Endothelial cell of umbilical vein (primary cell): ENCODE measurements at regions not wholly inside any gene's neighbourhood (a gene's known extent, or its start where the extent isn't known, plus 50 kb on each side); places are given as distances from the start of the nearest gene placed in this dataset.

ENCODE experiments used
- BruUV-seq: library from RNA; stranded (reverse); fragments of 400-500 nt; replicated peaks from 2 replicates; lab custom pipeline; 2021; lab: Mats Ljungman, UMichigan
- CTCF ChIA-PET: fragments of 300-600, 350-600 bp; sonication (Branson Sonifier 250); formaldehyde crosslinking; loops from one replicate; lab custom pipeline; 2021; ENCODE audit warnings: antibody characterized with exemption, inconsistent platforms; lab: Charles Lee
- POLR2A ChIA-PET: fragments of 300-600, 350-600 bp; sonication (Branson Sonifier 250); formaldehyde crosslinking; loops from one replicate; lab custom pipeline; 2021; ENCODE audit warnings: antibody characterized with exemption, inconsistent platforms; lab: Charles Lee
- DNase-seq: peaks from one replicate; pipeline ENCODE4 v3.0.0-alpha.2; 2011; ENCODE audit warnings: low read depth, low spot score
- FAIRE-seq: peaks from 2 replicates; lab custom pipeline; 2011; peaks lifted over from hg19 to GRCh38; lab: Jason Lieb, UNC
- H2AFZ ChIP-seq: 2 replicates; pipeline ENCODE4 v1.6.0; 2012; ENCODE audit warnings: low read depth, low read length, control low read depth, inconsistent platforms
- H3K27ac ChIP-seq: 2 replicates; pipeline ENCODE4 v1.5.1; 2011; ENCODE audit warnings: low read depth, mild to moderate bottlenecking, control low read depth, low read length, moderate library complexity; ENCODE audit not compliant: insufficient read depth
- H3K27me3 ChIP-seq, 2 experiments: 2 replicates each; pipeline versions ENCODE4 v1.6.0 to v1.6.1; 2011; ENCODE audit warnings: low read length in 2 of 2, mixed read lengths in 1 of 2; ENCODE audit not compliant: control insufficient read depth in 2 of 2, insufficient read depth in 2 of 2
- H3K36me3 ChIP-seq, 2 experiments: 2 replicates in 1 of 2; 3 replicates in 1 of 2; pipeline ENCODE4 v1.5.1; 2011; ENCODE audit warnings: low read length in 2 of 2, mild to moderate bottlenecking in 1 of 2, moderate library complexity in 1 of 2; ENCODE audit not compliant: control insufficient read depth in 2 of 2, insufficient read depth in 2 of 2; ENCODE audit errors: extremely low read depth in 1 of 2
- H3K4me1 ChIP-seq: 3 replicates; pipeline ENCODE4 v1.5.1; 2011; ENCODE audit warnings: mild to moderate bottlenecking, low read length; ENCODE audit not compliant: control insufficient read depth, insufficient read depth; ENCODE audit errors: extremely low read depth
- H3K4me2 ChIP-seq: 2 replicates; pipeline ENCODE4 v1.6.1; 2011; ENCODE audit warnings: low read length, control low read depth, mixed read lengths; ENCODE audit not compliant: insufficient read depth
- H3K4me3 ChIP-seq, 3 experiments: fragments of 200-600 bp in 1 of 3; sonication (generic), shearing (Covaris generic) in 1 of 3; replicated peaks in 1 of 3; 2 replicates each; pipeline ENCODE4 v1.5.1; 2011 to 2016; ENCODE audit warnings: control low read depth in 3 of 3, low read length in 3 of 3, mild to moderate bottlenecking in 2 of 3, inconsistent platforms in 1 of 3, low read depth in 1 of 3, moderate library complexity in 1 of 3; ENCODE audit not compliant: insufficient read depth in 1 of 3
- H3K79me2 ChIP-seq: 2 replicates; pipeline ENCODE4 v1.6.0; 2012; ENCODE audit warnings: low read length, inconsistent platforms; ENCODE audit not compliant: control insufficient read depth, insufficient read depth
- H3K9ac ChIP-seq: replicated peaks from 2 replicates; pipeline ENCODE3; 2011; ENCODE audit warnings: low read length, control low read depth; ENCODE audit not compliant: insufficient read depth; ENCODE audit errors: extremely low read depth
- H3K9me1 ChIP-seq: replicated peaks from 3 replicates; pipeline ENCODE4 v1.6.0; 2011; ENCODE audit warnings: mild to moderate bottlenecking, low read length; ENCODE audit not compliant: control insufficient read depth, insufficient read depth; ENCODE audit errors: extremely low read depth
- H3K9me3 ChIP-seq: replicated peaks from 2 replicates; pipeline ENCODE4 v1.5.1; 2012; ENCODE audit warnings: low read length, inconsistent platforms; ENCODE audit not compliant: control insufficient read depth, insufficient read depth
- H4K20me1 ChIP-seq: replicated peaks from 2 replicates; pipeline ENCODE3; 2011; ENCODE audit warnings: mild to moderate bottlenecking, low read length; ENCODE audit not compliant: control insufficient read depth, insufficient read depth; ENCODE audit errors: extremely low read depth
- CTCF ChIP-seq, 2 donors: IDR thresholded peaks; 1 replicate in 1 of 2; 2 replicates in 1 of 2; pipeline ENCODE4 v1.5.1; 2011; ENCODE audit warnings: low read length in 2 of 2, mild to moderate bottlenecking in 2 of 2, moderate library complexity in 2 of 2, control low read depth in 1 of 2, inconsistent platforms in 1 of 2, low read depth in 1 of 2; ENCODE audit not compliant: insufficient read depth in 1 of 2; ENCODE audit errors: extremely low read depth in 1 of 2
- EZH2 ChIP-seq: IDR thresholded peaks from 2 replicates; pipeline ENCODE4 v1.6.1; 2012; ENCODE audit warnings: borderline replicate concordance, low read depth, mild to moderate bottlenecking, moderate library complexity, low read length, inconsistent platforms; ENCODE audit not compliant: severe bottlenecking
- FOS ChIP-seq: IDR thresholded peaks from 2 replicates; pipeline ENCODE4 v1.6.1; 2011; ENCODE audit warnings: mild to moderate bottlenecking, low read length, moderate library complexity, borderline replicate concordance; ENCODE audit not compliant: insufficient read depth
- GATA2 ChIP-seq: IDR thresholded peaks from 2 replicates; pipeline ENCODE4 v1.7.0; 2011; ENCODE audit warnings: low read depth, mild to moderate bottlenecking, moderate library complexity, mixed read lengths, low read length; ENCODE audit not compliant: insufficient read length, insufficient read depth
- JUN ChIP-seq: IDR thresholded peaks from 2 replicates; pipeline ENCODE4 v1.6.1; 2011; ENCODE audit warnings: borderline replicate concordance, low read depth; ENCODE audit not compliant: insufficient read length, insufficient read depth
- MAX ChIP-seq: IDR thresholded peaks from 2 replicates; pipeline ENCODE4 v1.6.1; 2011; ENCODE audit not compliant: insufficient read depth, insufficient read length
- MYC ChIP-seq: IDR thresholded peaks from one replicate; pipeline ENCODE4 v1.6.1; 2011; ENCODE audit warnings: mild to moderate bottlenecking, low read depth, low read length
- POLR2A ChIP-seq: IDR thresholded peaks from 2 replicates; pipeline ENCODE4 v1.6.1; 2012; ENCODE audit warnings: low read depth, mild to moderate bottlenecking, control low read depth, low read length
- POLR2AphosphoS5 ChIP-seq: IDR thresholded peaks from 2 replicates; pipeline ENCODE4 v1.6.1; 2012; ENCODE audit warnings: low read depth, mild to moderate bottlenecking, control low read depth, low read length, moderate library complexity; ENCODE audit not compliant: insufficient read depth
- dilution Hi-C: fragments of 300-500 bp; cut with MboI; formaldehyde crosslinking; loops from one replicate; pipeline ENCODE4 v1.15.0; 2019; ENCODE audit warnings: low sequenced_read_pairs; ENCODE audit not compliant: extremely low pct_ligation_motif_present
- intact Hi-C: fragments of 100-400 bp; cut with micrococcal nuclease; formaldehyde crosslinking; loops from one replicate; pipeline ENCODE4 v1.10.0; 2022

GRCh38 chr18:4854671-4855070 lies 342.4 kb downstream of the AKAIN1 start:
- Histone ChIP-seq H3K9me1 (no peaks in the 10 kb centered on the region), H3K9ac (no peak overlapping the region), H3K27me3 (no peaks in the 10 kb centered on the region), H3K4me3 (no peak overlapping the region), H3K27ac (no peak overlapping the region), H3K4me1 (no peaks in the 10 kb centered on the region), H3K79me2 (no peaks in the 10 kb centered on the region), H3K9me3 (no peaks in the 10 kb centered on the region), H2AFZ (no peak overlapping the region), H4K20me1 (no peaks in the 10 kb centered on the region), H3K4me2 (no peak overlapping the region), H3K36me3 (no peaks in the 10 kb centered on the region)
- dilution Hi-C loops (no loop called here), intact Hi-C loops (no loop called here)
- no peak for FAIRE-seq
- TF ChIP-seq MAX, result no peak
- no peak for TF ChIP-seq JUN
- TF ChIP-seq MYC, result no peak
- no peak for TF ChIP-seq GATA2
- no peak for TF ChIP-seq POLR2AphosphoS5
- TF ChIP-seq FOS, result no peak
- no peak for TF ChIP-seq CTCF (IDR thresholded peaks at IDR 0.05; ENCODE audit: extremely low read depth in 1 of 2, insufficient read depth in 1 of 2, low read depth in 1 of 2, low read length in 2 of 2)
- TF ChIP-seq POLR2A, result no peak
- no peak for TF ChIP-seq EZH2
- no peak for DNase-seq
- no TSS peak for BruUV-seq
- POLR2A ChIA-PET, result no interaction called here
- CTCF ChIA-PET, result no interaction called here
